ENCODE measurements at regions not wholly inside any gene's neighbourhood (a gene's known extent, or its start where the extent isn't known, plus 50 kb on each side); places are given as distances from the start of the nearest gene placed in this dataset.

- TF ChIP-seq, protein P1, sequence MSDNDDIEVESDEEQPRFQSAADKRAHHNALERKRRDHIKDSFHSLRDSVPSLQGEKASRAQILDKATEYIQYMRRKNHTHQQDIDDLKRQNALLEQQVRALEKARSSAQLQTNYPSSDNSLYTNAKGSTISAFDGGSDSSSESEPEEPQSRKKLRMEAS (IDR thresholded peaks at IDR 0.05) = no peak
- TF ChIP-seq TAF1 (IDR thresholded peaks at IDR 0.05; ENCODE audit: low read depth) (no peak), RAD21 (IDR thresholded peaks at IDR 0.05; ENCODE audit: low read depth) (no peak), EP300 (IDR thresholded peaks at IDR 0.05; ENCODE audit: borderline replicate concordance) (no peak), FOXM1 (IDR thresholded peaks at IDR 0.05; ENCODE audit: borderline replicate concordance, low read depth) (no peak), YY1 (IDR thresholded peaks at IDR 0.05; ENCODE audit: low read depth) (no peak)
- TF ChIP-seq, protein P2, sequence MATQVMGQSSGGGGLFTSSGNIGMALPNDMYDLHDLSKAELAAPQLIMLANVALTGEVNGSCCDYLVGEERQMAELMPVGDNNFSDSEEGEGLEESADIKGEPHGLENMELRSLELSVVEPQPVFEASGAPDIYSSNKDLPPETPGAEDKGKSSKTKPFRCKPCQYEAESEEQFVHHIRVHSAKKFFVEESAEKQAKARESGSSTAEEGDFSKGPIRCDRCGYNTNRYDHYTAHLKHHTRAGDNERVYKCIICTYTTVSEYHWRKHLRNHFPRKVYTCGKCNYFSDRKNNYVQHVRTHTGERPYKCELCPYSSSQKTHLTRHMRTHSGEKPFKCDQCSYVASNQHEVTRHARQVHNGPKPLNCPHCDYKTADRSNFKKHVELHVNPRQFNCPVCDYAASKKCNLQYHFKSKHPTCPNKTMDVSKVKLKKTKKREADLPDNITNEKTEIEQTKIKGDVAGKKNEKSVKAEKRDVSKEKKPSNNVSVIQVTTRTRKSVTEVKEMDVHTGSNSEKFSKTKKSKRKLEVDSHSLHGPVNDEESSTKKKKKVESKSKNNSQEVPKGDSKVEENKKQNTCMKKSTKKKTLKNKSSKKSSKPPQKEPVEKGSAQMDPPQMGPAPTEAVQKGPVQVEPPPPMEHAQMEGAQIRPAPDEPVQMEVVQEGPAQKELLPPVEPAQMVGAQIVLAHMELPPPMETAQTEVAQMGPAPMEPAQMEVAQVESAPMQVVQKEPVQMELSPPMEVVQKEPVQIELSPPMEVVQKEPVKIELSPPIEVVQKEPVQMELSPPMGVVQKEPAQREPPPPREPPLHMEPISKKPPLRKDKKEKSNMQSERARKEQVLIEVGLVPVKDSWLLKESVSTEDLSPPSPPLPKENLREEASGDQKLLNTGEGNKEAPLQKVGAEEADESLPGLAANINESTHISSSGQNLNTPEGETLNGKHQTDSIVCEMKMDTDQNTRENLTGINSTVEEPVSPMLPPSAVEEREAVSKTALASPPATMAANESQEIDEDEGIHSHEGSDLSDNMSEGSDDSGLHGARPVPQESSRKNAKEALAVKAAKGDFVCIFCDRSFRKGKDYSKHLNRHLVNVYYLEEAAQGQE (IDR thresholded peaks at IDR 0.05; ENCODE audit: low read depth) = no peak
These were observed 181.3 kb upstream of the EOMES start for GRCh38 chr3:27903446-27903845.

Measured in Ishikawa (cell line).